Fibroblast of lung (primary cell): ENCODE measurements at regions not wholly inside any gene's neighbourhood (a gene's known extent, or its start where the extent isn't known, plus 50 kb on each side); places are given as distances from the start of the nearest gene placed in this dataset.

Experiments used
- EZH2 ChIP-seq: IDR thresholded peaks from 2 replicates; pipeline ENCODE4 v1.5.1; 2012; ENCODE audit warnings: low read length, control low read depth, mild to moderate bottlenecking; ENCODE audit errors: missing control alignments
- TF ChIP-seq, protein P1 (sequence below), 2 donors: IDR thresholded peaks in 1 of 2; conservative IDR thresholded peaks in 1 of 2; 1 replicate in 1 of 2; 2 replicates in 1 of 2; pipeline ENCODE4 v1.5.1; 2011 to 2012; ENCODE audit warnings: low read length in 2 of 2, control low read depth in 1 of 2, inconsistent platforms in 1 of 2, low read depth in 1 of 2, mild to moderate bottlenecking in 1 of 2

DNA sequence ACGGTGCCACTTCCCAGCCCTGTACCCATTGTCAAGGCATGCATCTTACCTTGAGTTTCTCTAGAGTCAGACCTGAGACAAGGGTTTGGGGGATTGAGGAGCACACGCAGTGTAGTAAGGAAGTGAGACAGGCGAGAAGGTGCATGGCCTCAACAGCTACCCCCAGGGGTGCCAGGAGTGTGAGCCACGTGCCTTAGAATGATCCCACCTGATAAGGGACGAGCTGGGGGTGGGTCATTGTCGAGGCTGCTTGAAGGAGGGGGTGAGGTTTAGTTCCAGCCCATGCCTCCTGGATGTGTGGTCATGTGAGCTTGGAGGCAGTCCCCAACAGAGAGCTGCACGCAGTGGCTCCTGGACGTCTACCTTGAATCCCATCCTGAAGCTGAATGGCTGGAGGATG, 320.5 kb downstream of the VRK1 start:
- TF ChIP-seq, protein P1, sequence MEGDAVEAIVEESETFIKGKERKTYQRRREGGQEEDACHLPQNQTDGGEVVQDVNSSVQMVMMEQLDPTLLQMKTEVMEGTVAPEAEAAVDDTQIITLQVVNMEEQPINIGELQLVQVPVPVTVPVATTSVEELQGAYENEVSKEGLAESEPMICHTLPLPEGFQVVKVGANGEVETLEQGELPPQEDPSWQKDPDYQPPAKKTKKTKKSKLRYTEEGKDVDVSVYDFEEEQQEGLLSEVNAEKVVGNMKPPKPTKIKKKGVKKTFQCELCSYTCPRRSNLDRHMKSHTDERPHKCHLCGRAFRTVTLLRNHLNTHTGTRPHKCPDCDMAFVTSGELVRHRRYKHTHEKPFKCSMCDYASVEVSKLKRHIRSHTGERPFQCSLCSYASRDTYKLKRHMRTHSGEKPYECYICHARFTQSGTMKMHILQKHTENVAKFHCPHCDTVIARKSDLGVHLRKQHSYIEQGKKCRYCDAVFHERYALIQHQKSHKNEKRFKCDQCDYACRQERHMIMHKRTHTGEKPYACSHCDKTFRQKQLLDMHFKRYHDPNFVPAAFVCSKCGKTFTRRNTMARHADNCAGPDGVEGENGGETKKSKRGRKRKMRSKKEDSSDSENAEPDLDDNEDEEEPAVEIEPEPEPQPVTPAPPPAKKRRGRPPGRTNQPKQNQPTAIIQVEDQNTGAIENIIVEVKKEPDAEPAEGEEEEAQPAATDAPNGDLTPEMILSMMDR (conservative IDR thresholded peaks at IDR 0.05 in 1 of 2, IDR thresholded peaks at IDR 0.05 in 1 of 2; ENCODE audit: low read depth in 1 of 2, low read length in 2 of 2), result no peak
- TF ChIP-seq EZH2, result no peak
